ENCODE measurements at regions not wholly inside any gene's neighbourhood (a gene's known extent, or its start where the extent isn't known, plus 50 kb on each side); places are given as distances from the start of the nearest gene placed in this dataset.
A peak's percentile ranks its signal among the peaks of the same experiment; 100 is the strongest.
"Not testable (repeated sequence)": the region's sequence is repeated elsewhere in the genome, so short reads cannot be mapped to it uniquely, and the experiment has no call there.

GRCh38 chr6:170093658-170094596 lies 197.0 kb downstream of the DLL1 start:
- no peak for DNase-seq

GRCh38 chr6:170093276-170093657 lies 197.6 kb downstream of the DLL1 start:
- no peak for DNase-seq

- DNase-seq = no peak
These were observed 198.1 kb downstream of the DLL1 start for GRCh38 chr6:170092826-170093225.

GRCh38 chr6:170091639-170092579 lies 199.0 kb downstream of the DLL1 start:
- no peak for DNase-seq

GRCh38 chr6:170091000-170091638 lies 199.8 kb downstream of the DLL1 start:
- DNase-seq = no peak

- DNase-seq = no peak
These were observed 200.3 kb downstream of the DLL1 start for GRCh38 chr6:170090561-170090960.

- DNase-seq = peak in 1 of 4 experiments; percentile 18
These were observed 200.9 kb downstream of the DLL1 start for GRCh38 chr6:170089963-170090362.

- DNase-seq = peak in 3 of 4 experiments; percentile 31 to 40 (median 37)
These were observed 202.3 kb downstream of the DLL1 start for GRCh38 chr6:170088582-170088955.

- DNase-seq = peak; percentile 83 to 91 (median 88)
These were observed 202.8 kb downstream of the DLL1 start for GRCh38 chr6:170087941-170088581.

GRCh38 chr6:170087421-170087780 lies 203.5 kb downstream of the DLL1 start:
- not testable (repeated sequence) for DNase-seq

- no peak for DNase-seq
These were observed 204.0 kb downstream of the DLL1 start for GRCh38 chr6:170086639-170087420.

- no peak for DNase-seq
These were observed 205.1 kb downstream of the DLL1 start for GRCh38 chr6:170085475-170086401.

- DNase-seq = no peak
These were observed 206.6 kb downstream of the DLL1 start for GRCh38 chr6:170084166-170084730.

GRCh38 chr6:170083236-170084051 lies 207.4 kb downstream of the DLL1 start:
- no peak for DNase-seq

- no peak for DNase-seq
These were observed 208.2 kb downstream of the DLL1 start for GRCh38 chr6:170082531-170083187.

GRCh38 chr6:170082067-170082466 lies 208.8 kb downstream of the DLL1 start:
- no peak for DNase-seq

GRCh38 chr6:170081556-170081955 lies 209.3 kb downstream of the DLL1 start:
- peak in 1 of 4 experiments; percentile 11 for DNase-seq

- no peak for DNase-seq
These were observed 210.0 kb downstream of the DLL1 start for GRCh38 chr6:170080828-170081371.

Data from suppressor macrophage (primary cell).